Endodermal cell (in vitro differentiated cells): ENCODE measurements at regions not wholly inside any gene's neighbourhood (a gene's known extent, or its start where the extent isn't known, plus 50 kb on each side); places are given as distances from the start of the nearest gene placed in this dataset.

Source experiments
- DNase-seq: peaks from one replicate; pipeline ENCODE4 v3.0.0-alpha.2; 2017
- H3K27ac ChIP-seq: 2 replicates; pipeline ENCODE4 v1.5.1; 2013; ENCODE audit warnings: mild to moderate bottlenecking, low read depth, low read length, moderate library complexity
- H3K27me3 ChIP-seq: 2 replicates; pipeline ENCODE4 v1.6.1; 2013; ENCODE audit warnings: mild to moderate bottlenecking, low read length, moderate library complexity; ENCODE audit not compliant: insufficient read depth, control insufficient read depth, poor library complexity, severe bottlenecking
- H3K36me3 ChIP-seq: 2 replicates; pipeline ENCODE4 v1.7.0; 2013; ENCODE audit warnings: mild to moderate bottlenecking, low read length, moderate library complexity; ENCODE audit not compliant: control insufficient read depth, insufficient read depth
- H3K4me1 ChIP-seq: one replicate; pipeline ENCODE4 v1.7.0; 2013; ENCODE audit warnings: low read length; ENCODE audit not compliant: control insufficient read depth, insufficient read depth
- H3K4me3 ChIP-seq: 2 replicates; pipeline ENCODE4 v1.5.1; 2013; ENCODE audit warnings: mild to moderate bottlenecking, low read length, moderate library complexity
- H3K9ac ChIP-seq: 2 replicates; pipeline ENCODE4 v1.6.1; 2013; ENCODE audit warnings: mild to moderate bottlenecking, low read length, moderate library complexity; ENCODE audit not compliant: poor library complexity, severe bottlenecking; ENCODE audit errors: extremely low read depth
- H3K9me3 ChIP-seq: 2 replicates; pipeline ENCODE4 v1.6.1; 2013; ENCODE audit warnings: mild to moderate bottlenecking, low read length, moderate library complexity; ENCODE audit not compliant: control insufficient read depth
- H3K27ac Mint-ChIP-seq: 2 replicates; pipeline ENCODE4 v1.8.0; 2020; ENCODE audit warnings: mixed read lengths
- H3K27me3 Mint-ChIP-seq: 2 replicates; pipeline ENCODE4 v1.8.0; 2021; ENCODE audit warnings: mild to moderate bottlenecking, mixed read lengths; ENCODE audit not compliant: insufficient read depth
- H3K36me3 Mint-ChIP-seq: 2 replicates; pipeline ENCODE4 v1.8.0; 2020; ENCODE audit warnings: low read depth, mixed read lengths
- H3K4me1 Mint-ChIP-seq: 2 replicates; pipeline ENCODE4 v1.8.0; 2020; ENCODE audit warnings: mixed read lengths
- H3K4me3 Mint-ChIP-seq: 2 replicates; pipeline ENCODE4 v1.8.0; 2020; ENCODE audit warnings: mild to moderate bottlenecking, moderate library complexity, mixed read lengths
- H3K9me3 Mint-ChIP-seq: 2 replicates; pipeline ENCODE4 v1.8.0; 2020; ENCODE audit warnings: mild to moderate bottlenecking, mixed read lengths
- WGBS, 2 experiments: methylation state at CpG; one replicate each; pipeline versions ENCODE4 v1.1.5 to v1.1.7; 2013; ENCODE audit warnings: missing lambda C conversion rate in 2 of 2, mixed read lengths in 1 of 2; ENCODE audit not compliant: insufficient coverage in 1 of 2, insufficient read length in 1 of 2; 5-methylcytosine and 5-hydroxymethylcytosine counted together
- TF ChIP-seq, protein P1 (sequence below): fragments of 200-600 bp; sonication (generic); conservative IDR thresholded peaks from 2 replicates; pipeline ENCODE4 v1.5.0; 2021; ENCODE audit warnings: antibody characterized with exemption, mild to moderate bottlenecking

DNA sequence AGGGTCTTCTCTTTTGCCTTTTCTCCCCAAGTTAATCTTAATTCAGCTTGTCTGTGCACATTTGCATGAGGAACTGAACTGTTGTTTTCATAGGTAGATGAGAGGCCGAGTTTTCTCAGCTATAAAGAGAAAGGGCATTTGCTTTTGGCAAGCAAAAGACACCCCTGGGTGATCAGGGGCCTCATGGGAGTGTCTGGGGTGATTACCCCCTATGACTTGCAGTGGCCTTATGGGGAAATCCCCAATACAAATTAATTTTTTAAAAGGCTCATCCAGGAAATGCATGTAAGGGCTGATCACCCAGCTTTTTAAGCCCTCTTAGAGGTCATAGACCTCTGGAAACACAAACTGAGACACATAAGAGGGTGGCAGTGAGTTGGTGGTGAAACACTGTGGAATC, 56.4 kb upstream of the HMX1 start:
- TF ChIP-seq, protein P1, sequence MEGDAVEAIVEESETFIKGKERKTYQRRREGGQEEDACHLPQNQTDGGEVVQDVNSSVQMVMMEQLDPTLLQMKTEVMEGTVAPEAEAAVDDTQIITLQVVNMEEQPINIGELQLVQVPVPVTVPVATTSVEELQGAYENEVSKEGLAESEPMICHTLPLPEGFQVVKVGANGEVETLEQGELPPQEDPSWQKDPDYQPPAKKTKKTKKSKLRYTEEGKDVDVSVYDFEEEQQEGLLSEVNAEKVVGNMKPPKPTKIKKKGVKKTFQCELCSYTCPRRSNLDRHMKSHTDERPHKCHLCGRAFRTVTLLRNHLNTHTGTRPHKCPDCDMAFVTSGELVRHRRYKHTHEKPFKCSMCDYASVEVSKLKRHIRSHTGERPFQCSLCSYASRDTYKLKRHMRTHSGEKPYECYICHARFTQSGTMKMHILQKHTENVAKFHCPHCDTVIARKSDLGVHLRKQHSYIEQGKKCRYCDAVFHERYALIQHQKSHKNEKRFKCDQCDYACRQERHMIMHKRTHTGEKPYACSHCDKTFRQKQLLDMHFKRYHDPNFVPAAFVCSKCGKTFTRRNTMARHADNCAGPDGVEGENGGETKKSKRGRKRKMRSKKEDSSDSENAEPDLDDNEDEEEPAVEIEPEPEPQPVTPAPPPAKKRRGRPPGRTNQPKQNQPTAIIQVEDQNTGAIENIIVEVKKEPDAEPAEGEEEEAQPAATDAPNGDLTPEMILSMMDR, result no peak
- peaks cover 53% of the 10 kb centered on the region for H3K9me3 Mint-ChIP-seq
- no peaks in the 10 kb centered on the region for H3K4me1 Mint-ChIP-seq
- no peak overlapping the region for H3K4me3 Mint-ChIP-seq
- DNase-seq, result no peak
- Histone ChIP-seq H3K4me3 (no peak overlapping the region), H3K27me3 (no peaks in the 10 kb centered on the region), H3K27ac (no peak overlapping the region), H3K4me1 (no peaks in the 10 kb centered on the region), H3K9me3 (peaks cover 10% of the 10 kb centered on the region), H3K36me3 (no peaks in the 10 kb centered on the region), H3K9ac (no peak overlapping the region)
- H3K27ac Mint-ChIP-seq, result no peak overlapping the region
- 59% methylated on average over 1 of the region's 1 CpG; no CpG with 5 or more reads in 1 of the 2 experiments for WGBS, 2 experiments
- no peaks in the 10 kb centered on the region for H3K36me3 Mint-ChIP-seq
- H3K27me3 Mint-ChIP-seq, result peaks cover 1% of the 10 kb centered on the region

DNA sequence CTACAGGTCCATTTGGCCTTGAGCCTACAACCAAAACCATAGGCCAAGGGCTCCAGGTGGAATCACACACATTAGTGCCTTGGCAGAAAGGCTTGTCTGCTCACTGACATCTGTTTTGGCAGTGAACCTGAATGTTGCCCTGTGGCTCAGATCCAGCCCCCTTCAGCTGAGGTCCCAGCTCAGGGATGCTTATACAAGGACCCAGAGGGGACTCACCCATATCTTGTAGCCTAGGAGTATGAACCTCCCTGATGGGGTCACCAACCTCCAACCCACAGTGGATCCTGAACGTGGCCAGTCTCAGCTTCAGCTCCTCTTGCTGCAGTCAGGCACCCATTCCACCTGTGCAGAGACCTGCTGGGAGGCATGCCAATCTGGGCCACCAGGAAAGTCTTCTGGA, 50.8 kb upstream of the HMX1 start:
- no peak overlapping the region for H3K9ac ChIP-seq
- H3K27ac ChIP-seq, result no peak overlapping the region
- no peak overlapping the region for H3K27ac Mint-ChIP-seq
- 47% methylated on average over 1 of the region's 1 CpG; no CpG with 5 or more reads in 1 of the 2 experiments for WGBS, 2 experiments
- peaks cover 12% of the 10 kb centered on the region for H3K27me3 Mint-ChIP-seq
- H3K4me1 ChIP-seq, result no peaks in the 10 kb centered on the region
- H3K36me3 ChIP-seq, result no peaks in the 10 kb centered on the region
- no peak overlapping the region for H3K4me3 ChIP-seq
- TF ChIP-seq, protein P1, result no peak
- peaks cover 8% of the 10 kb centered on the region for H3K27me3 ChIP-seq
- no peaks in the 10 kb centered on the region for H3K4me1 Mint-ChIP-seq
- H3K4me3 Mint-ChIP-seq, result no peak overlapping the region
- peaks cover 27% of the 10 kb centered on the region for H3K9me3 Mint-ChIP-seq
- H3K36me3 Mint-ChIP-seq, result no peaks in the 10 kb centered on the region
- no peaks in the 10 kb centered on the region for H3K9me3 ChIP-seq
- no peak for DNase-seq

DNA sequence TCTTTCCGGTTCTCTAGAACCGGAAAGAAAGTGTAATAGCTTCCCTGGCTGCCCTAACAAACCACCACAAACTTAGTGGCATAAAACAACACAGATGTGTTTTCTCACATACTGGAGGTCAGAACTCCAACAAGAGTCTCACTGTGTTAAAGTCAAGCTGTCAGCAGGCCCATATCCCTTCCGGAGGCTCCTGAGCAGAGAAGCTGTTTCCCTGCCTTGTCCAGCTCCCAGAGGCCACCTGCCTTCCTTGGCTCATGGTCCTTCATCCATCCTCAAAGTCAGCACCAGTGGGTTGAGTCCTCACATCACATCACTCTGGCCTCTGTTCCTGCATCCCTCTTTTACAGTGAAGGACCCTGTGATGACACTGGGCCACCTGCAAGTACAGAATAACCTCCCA, 49.8 kb upstream of the HMX1 start:
- Histone ChIP-seq H3K9me3 (no peaks in the 10 kb centered on the region), H3K27me3 (peaks cover 8% of the 10 kb centered on the region), H3K4me3 (no peak overlapping the region), H3K27ac (no peak overlapping the region), H3K36me3 (no peaks in the 10 kb centered on the region), H3K9ac (no peak overlapping the region), H3K4me1 (no peaks in the 10 kb centered on the region)
- TF ChIP-seq, protein P1, result no peak
- Mint-ChIP-seq H3K4me3 (no peak overlapping the region), H3K27ac (no peak overlapping the region), H3K27me3 (peaks cover 11% of the 10 kb centered on the region), H3K9me3 (peaks cover 20% of the 10 kb centered on the region), H3K4me1 (no peaks in the 10 kb centered on the region), H3K36me3 (no peaks in the 10 kb centered on the region)
- DNase-seq, result no peak
- WGBS, 2 experiments, result 85 to 90% methylated on average over 3 of the region's 3 CpGs
